SK-N-SH treated with all-trans-retinoic acid at 6 μM for 48 hours (cell line): ENCODE measurements at regions not wholly inside any gene's neighbourhood (a gene's known extent, or its start where the extent isn't known, plus 50 kb on each side); places are given as distances from the start of the nearest gene placed in this dataset.

Experiments used
- ATAC-seq: fragments of 200-7000 bp; cut with Tn5 transposase; 3 replicates; pipeline ENCODE4 v1.9.1; 2020; ENCODE audit warnings: mild to moderate bottlenecking, moderate library complexity
- BACH2 ChIP-seq: fragments of 250-450 bp; sonication (Bioruptor Pico); IDR thresholded peaks from 2 replicates; pipeline ENCODE4 v1.9.0; 2021; ENCODE audit warnings: mild to moderate bottlenecking, borderline replicate concordance
- CSDC2 ChIP-seq: fragments of 250-450 bp; sonication (Bioruptor Pico); IDR thresholded peaks from 2 replicates; pipeline ENCODE4 v1.5.0; 2020; ENCODE audit warnings: mild to moderate bottlenecking, moderate library complexity
- GLIS3 ChIP-seq: fragments of 250-450 bp; sonication (Bioruptor Pico); IDR thresholded peaks from 2 replicates; pipeline ENCODE4 v1.5.0; 2020; ENCODE audit warnings: mild to moderate bottlenecking, moderate library complexity
- ISL1 ChIP-seq: fragments of 250-450 bp; sonication (Bioruptor Pico); IDR thresholded peaks from 2 replicates; pipeline ENCODE4 v2.1.2; 2022; ENCODE audit warnings: mild to moderate bottlenecking, moderate library complexity
- OSR1 ChIP-seq: fragments of 250-450 bp; sonication (Bioruptor Pico); IDR thresholded peaks from 2 replicates; pipeline ENCODE4 v1.8.0; 2022; ENCODE audit warnings: moderate library complexity, mild to moderate bottlenecking, inconsistent platforms
- PATZ1 ChIP-seq: fragments of 250-450 bp; sonication (Bioruptor Pico); IDR thresholded peaks from 2 replicates; pipeline ENCODE4 v1.8.0; 2020; ENCODE audit warnings: mild to moderate bottlenecking, moderate library complexity, borderline replicate concordance
- POU6F1 ChIP-seq: fragments of 250-450 bp; sonication (Bioruptor Pico); IDR thresholded peaks from 2 replicates; pipeline ENCODE4 v1.8.0; 2021; ENCODE audit warnings: low read depth, mild to moderate bottlenecking, moderate library complexity, borderline replicate concordance
- PPARA ChIP-seq: fragments of 250-450 bp; sonication (Bioruptor Pico); IDR thresholded peaks from 2 replicates; pipeline ENCODE4 v1.5.0; 2020; ENCODE audit warnings: mild to moderate bottlenecking, borderline replicate concordance
- RARB ChIP-seq: fragments of 250-450 bp; sonication (Bioruptor Pico); IDR thresholded peaks from 2 replicates; pipeline ENCODE4 v1.8.0; 2021; ENCODE audit warnings: mild to moderate bottlenecking, moderate library complexity
- ZC3H10 ChIP-seq: fragments of 250-450 bp; sonication (Bioruptor Pico); IDR thresholded peaks from 2 replicates; pipeline ENCODE4 v1.5.1; 2021; ENCODE audit warnings: mild to moderate bottlenecking, moderate library complexity
- ZFP3 ChIP-seq: fragments of 250-450 bp; sonication (Bioruptor Pico); IDR thresholded peaks from 2 replicates; pipeline ENCODE4 v1.5.0; 2020; ENCODE audit warnings: mild to moderate bottlenecking, moderate library complexity
- ZFP30 ChIP-seq: fragments of 450-650 bp; formaldehyde crosslinking; IDR thresholded peaks from 2 replicates; pipeline ENCODE4 v1.5.0; 2022; ENCODE audit warnings: mild to moderate bottlenecking, moderate library complexity
- ZNF565 ChIP-seq: fragments of 450-650 bp; formaldehyde crosslinking; conservative IDR thresholded peaks from 2 replicates; pipeline ENCODE4 v1.5.0; 2020; ENCODE audit warnings: low read depth, mild to moderate bottlenecking, moderate library complexity
- ZNF70 ChIP-seq: fragments of 450-650 bp; formaldehyde crosslinking; IDR thresholded peaks from 2 replicates; pipeline ENCODE4 v1.5.0; 2020; ENCODE audit warnings: mild to moderate bottlenecking, moderate library complexity
- TF ChIP-seq, protein P1 (sequence below): fragments of 250-450 bp; sonication (Bioruptor Pico); IDR thresholded peaks from 2 replicates; pipeline ENCODE4 v1.5.1; 2020; ENCODE audit warnings: low read depth, mild to moderate bottlenecking, moderate library complexity
- TF ChIP-seq, protein P2 (sequence below): fragments of 250-450 bp; sonication (Bioruptor Pico); IDR thresholded peaks from 2 replicates; pipeline ENCODE4 v1.5.0; 2020; ENCODE audit warnings: mild to moderate bottlenecking, moderate library complexity

DNA sequence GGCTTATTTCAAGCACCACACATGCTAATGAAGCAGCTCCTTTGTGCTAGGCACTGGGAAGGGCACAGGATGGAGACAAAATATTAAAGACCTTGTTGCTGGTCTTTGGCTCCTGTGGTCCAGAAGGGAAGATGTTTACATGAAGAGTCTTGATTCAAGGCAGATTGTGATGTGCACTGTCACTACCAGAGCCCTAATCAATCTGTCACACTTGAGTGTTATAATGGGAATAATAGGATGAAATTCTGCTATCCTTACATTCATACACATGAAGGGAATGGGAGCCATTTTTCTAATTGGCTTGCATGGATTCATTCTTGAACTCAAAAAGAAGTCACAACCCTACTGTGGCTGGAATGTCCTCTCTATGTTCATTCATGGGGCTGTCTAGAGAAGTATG, 203.0 kb downstream of the SEC61B start:
- ATAC-seq: no peak
- TF ChIP-seq PPARA (CRISPR knock-in tag) (no peak), PATZ1 (no peak), ZNF565 (CRISPR knock-in tag) (no peak)
- TF ChIP-seq, protein P1, sequence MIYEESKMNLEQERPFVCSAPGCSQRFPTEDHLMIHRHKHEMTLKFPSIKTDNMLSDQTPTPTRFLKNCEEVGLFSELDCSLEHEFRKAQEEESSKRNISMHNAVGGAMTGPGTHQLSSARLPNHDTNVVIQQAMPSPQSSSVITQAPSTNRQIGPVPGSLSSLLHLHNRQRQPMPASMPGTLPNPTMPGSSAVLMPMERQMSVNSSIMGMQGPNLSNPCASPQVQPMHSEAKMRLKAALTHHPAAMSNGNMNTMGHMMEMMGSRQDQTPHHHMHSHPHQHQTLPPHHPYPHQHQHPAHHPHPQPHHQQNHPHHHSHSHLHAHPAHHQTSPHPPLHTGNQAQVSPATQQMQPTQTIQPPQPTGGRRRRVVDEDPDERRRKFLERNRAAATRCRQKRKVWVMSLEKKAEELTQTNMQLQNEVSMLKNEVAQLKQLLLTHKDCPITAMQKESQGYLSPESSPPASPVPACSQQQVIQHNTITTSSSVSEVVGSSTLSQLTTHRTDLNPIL (CRISPR knock-in tag): no peak
- TF ChIP-seq, protein P2, sequence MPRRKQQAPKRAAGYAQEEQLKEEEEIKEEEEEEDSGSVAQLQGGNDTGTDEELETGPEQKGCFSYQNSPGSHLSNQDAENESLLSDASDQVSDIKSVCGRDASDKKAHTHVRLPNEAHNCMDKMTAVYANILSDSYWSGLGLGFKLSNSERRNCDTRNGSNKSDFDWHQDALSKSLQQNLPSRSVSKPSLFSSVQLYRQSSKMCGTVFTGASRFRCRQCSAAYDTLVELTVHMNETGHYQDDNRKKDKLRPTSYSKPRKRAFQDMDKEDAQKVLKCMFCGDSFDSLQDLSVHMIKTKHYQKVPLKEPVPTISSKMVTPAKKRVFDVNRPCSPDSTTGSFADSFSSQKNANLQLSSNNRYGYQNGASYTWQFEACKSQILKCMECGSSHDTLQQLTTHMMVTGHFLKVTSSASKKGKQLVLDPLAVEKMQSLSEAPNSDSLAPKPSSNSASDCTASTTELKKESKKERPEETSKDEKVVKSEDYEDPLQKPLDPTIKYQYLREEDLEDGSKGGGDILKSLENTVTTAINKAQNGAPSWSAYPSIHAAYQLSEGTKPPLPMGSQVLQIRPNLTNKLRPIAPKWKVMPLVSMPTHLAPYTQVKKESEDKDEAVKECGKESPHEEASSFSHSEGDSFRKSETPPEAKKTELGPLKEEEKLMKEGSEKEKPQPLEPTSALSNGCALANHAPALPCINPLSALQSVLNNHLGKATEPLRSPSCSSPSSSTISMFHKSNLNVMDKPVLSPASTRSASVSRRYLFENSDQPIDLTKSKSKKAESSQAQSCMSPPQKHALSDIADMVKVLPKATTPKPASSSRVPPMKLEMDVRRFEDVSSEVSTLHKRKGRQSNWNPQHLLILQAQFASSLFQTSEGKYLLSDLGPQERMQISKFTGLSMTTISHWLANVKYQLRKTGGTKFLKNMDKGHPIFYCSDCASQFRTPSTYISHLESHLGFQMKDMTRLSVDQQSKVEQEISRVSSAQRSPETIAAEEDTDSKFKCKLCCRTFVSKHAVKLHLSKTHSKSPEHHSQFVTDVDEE (CRISPR knock-in tag): no peak

DNA sequence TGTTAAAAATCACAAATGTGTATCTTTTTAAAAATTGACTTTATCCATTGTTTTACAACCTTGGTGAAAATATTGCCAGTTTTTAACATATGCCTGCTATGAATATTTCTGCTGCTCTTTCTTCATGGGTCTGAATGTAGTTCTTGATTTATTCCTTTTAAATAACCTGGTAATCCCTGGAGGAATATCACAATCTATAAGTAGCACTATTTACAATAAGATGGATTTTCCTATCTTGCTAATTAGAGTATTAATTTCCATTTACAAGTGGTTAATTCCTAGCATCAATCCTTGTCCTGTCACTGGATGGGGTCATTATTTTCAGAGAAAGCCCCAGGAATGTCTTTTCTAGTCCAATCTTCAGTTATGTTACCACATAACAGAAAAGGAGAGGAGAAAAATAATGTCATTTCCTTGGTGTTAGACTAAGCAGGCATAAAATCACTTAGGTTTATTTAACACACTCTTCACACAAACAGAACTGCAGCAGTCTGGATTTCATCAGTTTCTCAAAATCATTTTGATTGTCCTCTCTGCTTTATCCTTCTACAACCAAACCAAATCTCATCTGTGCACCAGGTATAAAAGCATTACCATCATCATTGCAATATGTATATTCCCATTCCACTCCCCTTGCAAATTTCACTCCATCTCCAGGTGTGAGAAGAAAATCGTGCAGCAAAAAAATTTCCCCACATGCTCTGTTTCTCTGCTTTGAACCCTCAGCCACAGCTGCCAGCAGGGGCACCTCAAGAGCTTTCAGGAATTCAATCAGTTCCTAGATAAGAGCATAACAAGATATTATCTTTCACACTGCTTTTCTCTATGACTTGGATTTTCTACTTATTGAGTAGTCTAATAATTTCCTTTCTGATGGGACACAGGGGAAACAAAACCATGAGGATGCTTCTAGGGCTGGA, 204.1 kb downstream of the SEC61B start:
- ATAC-seq: no peak
- TF ChIP-seq ZC3H10 (CRISPR knock-in tag) (no peak), ZFP3 (CRISPR knock-in tag) (no peak), PPARA (CRISPR knock-in tag) (no peak), GLIS3 (CRISPR knock-in tag) (no peak), CSDC2 (CRISPR knock-in tag) (no peak), ZFP30 (CRISPR knock-in tag) (no peak)
- TF ChIP-seq, protein P2 (CRISPR knock-in tag): no peak

DNA sequence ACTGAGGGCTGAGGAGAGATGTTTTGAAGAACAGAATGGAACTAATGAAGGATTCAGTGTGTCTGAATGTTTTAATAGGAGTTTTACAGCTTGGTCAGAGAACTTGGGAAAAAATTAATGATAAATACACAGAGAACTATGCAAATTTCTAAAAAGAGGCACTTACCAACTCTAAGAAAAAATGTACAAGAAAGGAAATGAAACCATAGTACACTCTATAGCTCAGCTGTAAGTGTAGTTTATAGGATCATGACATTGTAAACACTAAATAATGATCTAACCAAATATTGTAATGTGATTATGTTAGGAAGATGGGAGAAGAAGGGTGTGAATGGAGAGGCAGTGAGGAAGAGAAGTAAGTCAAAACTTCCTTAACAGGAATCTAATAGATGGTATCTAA, 205.2 kb downstream of the SEC61B start:
- no peak for TF ChIP-seq POU6F1
- no peak for TF ChIP-seq BACH2
- no peak for TF ChIP-seq ZNF70 (CRISPR knock-in tag)
- no peak for TF ChIP-seq RARB (CRISPR knock-in tag)
- TF ChIP-seq ZFP30 (CRISPR knock-in tag): no peak
- TF ChIP-seq CSDC2 (CRISPR knock-in tag): no peak
- TF ChIP-seq ISL1 (CRISPR knock-in tag): no peak
- TF ChIP-seq PATZ1: no peak
- no peak for TF ChIP-seq PPARA (CRISPR knock-in tag)
- TF ChIP-seq, protein P2 (CRISPR knock-in tag): no peak
- TF ChIP-seq OSR1 (CRISPR knock-in tag): no peak
- no peak for TF ChIP-seq ZNF565 (CRISPR knock-in tag)
- ATAC-seq: no peak
